Breast epithelium (tissue), 4 donors: ENCODE measurements at regions not wholly inside any gene's neighbourhood (a gene's known extent, or its start where the extent isn't known, plus 50 kb on each side); places are given as distances from the start of the nearest gene placed in this dataset.
"Not testable (repeated sequence)": the region's sequence is repeated elsewhere in the genome, so short reads cannot be mapped to it uniquely, and the experiment has no call there.

Source experiments
- DNase-seq, 2 donors: peaks; one replicate each; pipeline ENCODE4 v3.0.0-alpha.2; 2019; ENCODE audit warnings: low spot score in 2 of 2
- H3K27ac ChIP-seq, 2 donors: fragments of 200-600 bp; sonication (generic) in 1 of 2; one replicate each; pipeline ENCODE4 v1.5.1; 2016 to 2019; ENCODE audit warnings: mild to moderate bottlenecking in 1 of 2
- H3K27me3 ChIP-seq, 2 donors: fragments of 200-600 bp; sonication (generic) in 1 of 2; one replicate each; pipeline versions ENCODE4 v1.5.1 to v1.6.0; 2017 to 2019; ENCODE audit warnings: control low read depth in 1 of 2, mild to moderate bottlenecking in 1 of 2
- H3K36me3 ChIP-seq: fragments of 200-600 bp; one replicate; pipeline ENCODE4 v1.5.1; 2019
- H3K4me1 ChIP-seq, 2 donors: fragments of 200-600 bp; sonication (generic); one replicate each; pipeline ENCODE4 v1.5.1; 2016 to 2019; ENCODE audit warnings: control low read depth in 1 of 2
- H3K4me3 ChIP-seq, 3 donors: fragments of 200-600 bp; sonication (generic); 1 replicate in 2 of 3; 2 replicates in 1 of 3; pipeline ENCODE4 v1.5.1; 2016 to 2019; ENCODE audit warnings: mild to moderate bottlenecking in 3 of 3, moderate library complexity in 2 of 3
- H3K9me3 ChIP-seq, 2 donors: fragments of 200-600 bp; sonication (generic) in 1 of 2; one replicate each; pipeline ENCODE4 v1.5.1; 2016 to 2019; ENCODE audit warnings: control low read depth in 1 of 2
- POLR2A ChIP-seq: fragments of 450-650 bp; IDR thresholded peaks from one replicate; pipeline ENCODE4 v1.6.1; 2016; ENCODE audit warnings: antibody characterized with exemption, mild to moderate bottlenecking, moderate library complexity
- POLR2AphosphoS5 ChIP-seq, 3 donors: sonication (generic); formaldehyde crosslinking; IDR thresholded peaks; one replicate each; pipeline ENCODE4 v1.6.1; 2017; ENCODE audit warnings: antibody characterized with exemption in 3 of 3
- intact Hi-C: fragments of 100-400 bp; cut with DNase I; formaldehyde crosslinking; loops from one replicate; pipeline ENCODE4 v1.15.1; 2023; ENCODE audit warnings: low total_unique reads
- TF ChIP-seq, protein P1 (sequence below), 3 donors: fragments of 450-650 bp; IDR thresholded peaks; one replicate each; pipeline ENCODE4 v1.5.1; 2016 to 2017; ENCODE audit warnings: antibody characterized with exemption in 3 of 3, mild to moderate bottlenecking in 3 of 3, moderate library complexity in 3 of 3

DNA sequence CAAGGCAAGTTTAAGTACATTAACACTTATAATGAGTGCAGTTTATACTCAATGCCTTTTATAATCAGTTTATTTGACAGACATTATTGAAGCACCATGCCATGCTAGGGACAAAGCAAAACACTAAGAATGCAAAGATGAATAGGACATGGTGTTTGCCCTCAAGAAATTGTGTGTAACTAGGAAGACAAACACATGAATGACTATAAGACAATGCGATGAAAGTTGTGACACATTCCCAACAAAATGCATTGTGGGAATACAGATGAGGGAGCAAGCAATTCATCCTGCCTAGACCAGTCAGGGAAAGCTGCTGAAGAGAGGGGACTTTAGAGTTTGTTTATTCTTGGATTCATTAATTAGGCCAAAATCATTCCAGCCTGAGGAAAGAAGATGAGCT lies 133.8 kb upstream of the TRPC6 start:
- no peaks in the 10 kb centered on the region for H3K36me3 ChIP-seq
- DNase-seq = no peak
- no peak overlapping the region for H3K4me3 ChIP-seq
- no peaks in the 10 kb centered on the region for H3K4me1 ChIP-seq
- TF ChIP-seq, protein P1, sequence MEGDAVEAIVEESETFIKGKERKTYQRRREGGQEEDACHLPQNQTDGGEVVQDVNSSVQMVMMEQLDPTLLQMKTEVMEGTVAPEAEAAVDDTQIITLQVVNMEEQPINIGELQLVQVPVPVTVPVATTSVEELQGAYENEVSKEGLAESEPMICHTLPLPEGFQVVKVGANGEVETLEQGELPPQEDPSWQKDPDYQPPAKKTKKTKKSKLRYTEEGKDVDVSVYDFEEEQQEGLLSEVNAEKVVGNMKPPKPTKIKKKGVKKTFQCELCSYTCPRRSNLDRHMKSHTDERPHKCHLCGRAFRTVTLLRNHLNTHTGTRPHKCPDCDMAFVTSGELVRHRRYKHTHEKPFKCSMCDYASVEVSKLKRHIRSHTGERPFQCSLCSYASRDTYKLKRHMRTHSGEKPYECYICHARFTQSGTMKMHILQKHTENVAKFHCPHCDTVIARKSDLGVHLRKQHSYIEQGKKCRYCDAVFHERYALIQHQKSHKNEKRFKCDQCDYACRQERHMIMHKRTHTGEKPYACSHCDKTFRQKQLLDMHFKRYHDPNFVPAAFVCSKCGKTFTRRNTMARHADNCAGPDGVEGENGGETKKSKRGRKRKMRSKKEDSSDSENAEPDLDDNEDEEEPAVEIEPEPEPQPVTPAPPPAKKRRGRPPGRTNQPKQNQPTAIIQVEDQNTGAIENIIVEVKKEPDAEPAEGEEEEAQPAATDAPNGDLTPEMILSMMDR (IDR thresholded peaks at IDR 0.05) = no peak
- TF ChIP-seq POLR2AphosphoS5 (IDR thresholded peaks at IDR 0.05) = no peak
- no peak for TF ChIP-seq POLR2A
- no peaks in the 10 kb centered on the region for H3K27me3 ChIP-seq
- H3K27ac ChIP-seq = no peak overlapping the region
- no peaks in the 10 kb centered on the region for H3K9me3 ChIP-seq
- intact Hi-C loops = no loop called here

DNA sequence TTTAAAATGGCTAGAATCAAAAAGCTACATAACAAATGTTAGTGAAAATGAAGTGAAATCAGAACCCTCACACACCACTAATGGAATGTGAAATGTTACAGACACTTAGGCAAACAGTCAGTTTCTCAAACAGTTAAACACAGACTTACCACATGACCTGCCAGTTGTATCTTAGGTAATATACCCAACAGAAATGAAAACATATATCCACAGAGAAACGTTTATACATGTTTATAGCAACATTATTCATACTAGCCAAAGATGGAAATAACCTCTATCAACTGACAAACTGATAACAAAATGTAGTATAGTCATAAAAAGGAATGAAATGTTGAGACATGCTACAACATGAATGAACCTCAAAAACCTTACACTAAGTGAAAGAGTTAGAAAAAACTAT lies 131.5 kb upstream of the TRPC6 start:
- H3K27ac ChIP-seq = no peak overlapping the region
- H3K4me1 ChIP-seq = no peaks in the 10 kb centered on the region
- no peaks in the 10 kb centered on the region for H3K36me3 ChIP-seq
- no peaks in the 10 kb centered on the region for H3K9me3 ChIP-seq
- intact Hi-C loops = no loop called here
- H3K4me3 ChIP-seq = no peak overlapping the region
- TF ChIP-seq POLR2A = no peak
- TF ChIP-seq, protein P1 (IDR thresholded peaks at IDR 0.05) = no peak
- TF ChIP-seq POLR2AphosphoS5 (IDR thresholded peaks at IDR 0.05) = no peak
- DNase-seq = no peak
- no peaks in the 10 kb centered on the region for H3K27me3 ChIP-seq

DNA sequence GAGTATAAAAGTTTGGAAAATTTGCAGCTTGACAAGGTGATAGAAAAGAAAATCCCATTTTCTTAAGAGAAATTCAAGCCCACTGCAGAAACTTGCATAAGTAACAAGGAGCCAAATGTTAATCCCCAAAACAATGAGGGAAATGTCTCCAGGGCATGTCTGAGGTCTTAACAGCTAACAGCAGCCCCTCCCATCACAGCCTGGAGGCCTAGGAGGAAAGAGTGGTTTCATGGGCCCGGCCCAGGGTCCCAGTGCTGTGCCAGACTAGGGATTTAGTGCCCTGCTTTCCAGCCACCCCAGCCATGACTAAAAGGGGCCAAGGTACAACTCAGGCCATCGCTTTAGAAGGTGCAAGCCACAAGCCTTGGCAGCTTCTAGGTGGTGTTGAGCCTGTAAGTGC lies 123.7 kb upstream of the TRPC6 start:
- Histone ChIP-seq H3K4me1 (no peaks in the 10 kb centered on the region), H3K4me3 (no peak overlapping the region), H3K27ac (no peak overlapping the region), H3K9me3 (no peaks in the 10 kb centered on the region), H3K27me3 (no peaks in the 10 kb centered on the region), H3K36me3 (no peaks in the 10 kb centered on the region)
- TF ChIP-seq, protein P1 (IDR thresholded peaks at IDR 0.05) = no peak
- TF ChIP-seq POLR2A (no peak), POLR2AphosphoS5 (IDR thresholded peaks at IDR 0.05) (no peak)
- intact Hi-C loops = no loop called here
- no peak for DNase-seq

DNA sequence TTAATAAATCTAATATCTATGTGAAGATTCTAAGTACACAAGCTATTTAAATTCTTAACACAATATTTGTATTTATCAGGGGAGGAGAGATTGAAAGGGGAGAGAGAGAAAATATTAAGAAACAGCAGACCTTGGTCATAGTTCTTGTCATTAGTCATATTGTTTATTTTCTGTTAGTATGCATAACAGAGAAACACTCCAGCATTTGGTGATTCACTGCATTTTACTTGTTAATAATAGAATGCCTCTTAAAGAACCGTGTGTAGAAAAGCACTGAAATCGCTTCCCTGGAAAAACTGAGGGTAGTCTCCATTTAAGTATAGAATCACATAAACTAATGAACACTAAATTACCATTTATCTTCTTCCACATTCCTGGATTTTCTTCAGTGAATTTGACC lies 122.7 kb upstream of the TRPC6 start:
- no peaks in the 10 kb centered on the region for H3K36me3 ChIP-seq
- TF ChIP-seq POLR2AphosphoS5 (IDR thresholded peaks at IDR 0.05) (no peak), POLR2A (no peak)
- TF ChIP-seq, protein P1 (IDR thresholded peaks at IDR 0.05) = no peak
- no peaks in the 10 kb centered on the region for H3K4me1 ChIP-seq
- no peak overlapping the region for H3K27ac ChIP-seq
- intact Hi-C loops = no loop called here
- H3K27me3 ChIP-seq = no peaks in the 10 kb centered on the region
- H3K9me3 ChIP-seq = no peaks in the 10 kb centered on the region
- H3K4me3 ChIP-seq = no peak overlapping the region
- no peak for DNase-seq

DNA sequence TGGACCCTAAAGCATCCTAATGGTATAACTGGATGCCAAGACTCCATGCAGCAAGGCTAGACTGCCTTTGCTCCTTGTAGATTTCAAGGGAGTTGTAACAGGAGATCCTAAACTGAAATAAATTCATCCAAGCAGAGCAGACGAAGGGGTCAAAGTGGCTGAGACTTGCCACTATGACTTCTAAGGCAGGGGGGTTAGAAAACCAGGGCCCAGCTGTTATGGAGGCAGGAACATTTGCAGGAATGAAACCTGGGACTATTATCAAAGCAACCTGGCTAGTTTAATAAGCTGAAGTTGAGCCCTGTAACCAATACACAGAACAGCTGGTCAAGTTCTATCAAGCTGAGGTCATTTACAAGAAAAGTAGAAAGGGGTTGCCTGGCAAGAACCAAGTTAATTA lies 122.2 kb upstream of the TRPC6 start:
- Histone ChIP-seq H3K9me3 (no peaks in the 10 kb centered on the region), H3K36me3 (no peaks in the 10 kb centered on the region), H3K27ac (no peak overlapping the region), H3K4me3 (no peak overlapping the region), H3K27me3 (no peaks in the 10 kb centered on the region), H3K4me1 (no peaks in the 10 kb centered on the region)
- TF ChIP-seq POLR2A = no peak
- TF ChIP-seq, protein P1 (IDR thresholded peaks at IDR 0.05) = no peak
- no peak for DNase-seq
- intact Hi-C loops = no loop called here

DNA sequence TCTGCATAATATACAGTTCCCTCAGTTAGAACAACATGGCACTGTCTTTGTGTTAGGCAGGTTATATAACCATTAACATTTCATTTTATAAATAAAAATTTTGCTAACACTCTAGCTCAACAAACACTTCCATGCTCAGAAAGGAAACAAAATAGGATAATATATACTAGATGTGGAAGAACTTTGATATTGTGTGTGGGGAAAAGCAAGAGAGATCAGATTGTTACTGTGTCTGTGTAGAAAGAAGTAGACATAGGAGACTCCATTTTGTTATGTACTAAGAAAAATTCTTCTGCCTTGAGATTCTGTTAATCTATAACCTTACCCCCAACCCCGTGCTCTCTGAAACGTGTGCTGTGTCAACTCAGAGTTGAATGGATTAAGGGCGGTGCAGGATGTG lies 111.1 kb upstream of the TRPC6 start:
- H3K27me3 ChIP-seq, DNase-seq, intact Hi-C loops, H3K36me3 ChIP-seq, H3K4me1 ChIP-seq, H3K27ac ChIP-seq, H3K4me3 ChIP-seq: not testable (repeated sequence)
- peaks cover 0 to 13% of the 10 kb centered on the region in 2 donors for H3K9me3 ChIP-seq
